GM12892 (cell line): ENCODE measurements at regions not wholly inside any gene's neighbourhood (a gene's known extent, or its start where the extent isn't known, plus 50 kb on each side); places are given as distances from the start of the nearest gene placed in this dataset.
"Not testable (repeated sequence)": the region's sequence is repeated elsewhere in the genome, so short reads cannot be mapped to it uniquely, and the experiment has no call there.

ENCODE experiments used
- POLR2A ChIP-seq: IDR thresholded peaks from 2 replicates; pipeline ENCODE4 v1.6.1; 2011; ENCODE audit warnings: low read depth, low read length, control low read depth
- POLR2AphosphoS5 ChIP-seq: IDR thresholded peaks from 2 replicates; pipeline ENCODE4 v1.6.1; 2011; ENCODE audit warnings: low read depth, low read length, control low read depth
- TAF1 ChIP-seq: IDR thresholded peaks from 2 replicates; pipeline ENCODE4 v1.6.1; 2011; ENCODE audit warnings: low read depth, mild to moderate bottlenecking, control low read depth, low read length, borderline replicate concordance

DNA sequence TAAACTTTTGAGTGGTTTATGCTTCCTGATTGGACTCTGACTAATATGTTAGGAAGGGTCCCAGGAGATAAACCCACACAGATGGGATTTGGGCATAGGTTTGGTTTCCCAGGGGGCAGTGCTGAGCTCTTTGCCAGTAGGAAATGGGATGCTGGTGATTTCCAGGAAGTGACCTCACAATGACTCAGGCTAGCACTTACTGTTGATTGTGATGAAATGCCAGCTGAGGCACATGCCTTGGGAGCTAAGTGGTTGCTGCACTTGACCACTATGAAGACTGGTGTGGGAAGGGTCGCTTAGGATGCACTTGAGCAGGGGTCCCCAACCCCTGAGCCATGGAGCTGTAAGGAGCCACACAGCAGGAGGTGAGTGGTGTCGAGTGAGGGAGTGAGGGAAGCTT lies 55.5 kb upstream of the METTL14 start:
- TF ChIP-seq POLR2AphosphoS5, POLR2A, TAF1: not testable (repeated sequence)
